Stimulated activated CD4-positive, alpha-beta T cell treated with anti-CD3 and anti-CD28 coated beads, TNF-alpha, amount 100 ng/mL, for 48 hours (primary cell): ENCODE measurements at regions not wholly inside any gene's neighbourhood (a gene's known extent, or its start where the extent isn't known, plus 50 kb on each side); places are given as distances from the start of the nearest gene placed in this dataset.

Experiments
- DNase-seq, 3 donors: peaks; one replicate each; pipeline ENCODE4 v3.0.0-alpha.2; 2020; ENCODE audit warnings: low read depth in 3 of 3

DNA sequence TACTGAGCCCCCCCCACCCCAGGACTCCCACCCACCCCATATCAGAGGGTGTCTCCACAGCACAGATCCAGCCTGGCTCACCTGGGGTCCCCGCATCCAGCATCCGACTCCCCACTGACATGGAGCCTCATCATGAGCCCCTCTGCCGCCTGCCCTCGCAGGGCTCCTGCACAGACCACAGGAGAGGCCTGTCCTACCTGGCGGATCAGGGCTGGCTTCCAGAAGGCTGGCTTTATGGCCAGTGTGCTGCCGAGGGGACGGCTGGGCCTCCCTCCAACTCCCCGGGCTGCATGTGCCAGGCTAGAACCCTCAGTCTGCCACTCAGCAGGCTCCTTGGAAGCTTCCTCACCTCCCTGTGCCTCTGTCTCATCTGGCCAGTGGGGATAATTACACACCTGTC is 119.0 kb downstream of the RFLNA start:
- DNase-seq = no peak

DNA sequence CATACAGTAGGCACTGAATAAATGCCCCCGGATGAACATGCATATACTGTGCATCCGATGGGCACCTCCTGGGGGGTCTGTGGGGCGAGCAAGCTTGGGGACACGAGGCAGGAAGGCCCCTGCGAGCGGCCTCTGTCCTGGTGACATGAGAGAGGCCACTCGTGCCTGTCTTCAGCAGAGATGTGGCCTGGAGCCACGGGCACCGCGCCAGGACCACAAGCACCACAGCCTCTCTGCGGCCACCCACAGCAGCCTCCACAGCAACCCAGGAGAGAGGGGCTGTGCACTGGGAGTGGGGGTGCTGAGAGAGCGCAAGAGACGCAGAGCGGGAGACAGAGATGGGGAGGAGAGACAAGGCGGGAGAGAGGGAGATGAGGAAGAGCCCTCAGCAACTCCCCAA is 118.5 kb downstream of the RFLNA start:
- no peak for DNase-seq

DNA sequence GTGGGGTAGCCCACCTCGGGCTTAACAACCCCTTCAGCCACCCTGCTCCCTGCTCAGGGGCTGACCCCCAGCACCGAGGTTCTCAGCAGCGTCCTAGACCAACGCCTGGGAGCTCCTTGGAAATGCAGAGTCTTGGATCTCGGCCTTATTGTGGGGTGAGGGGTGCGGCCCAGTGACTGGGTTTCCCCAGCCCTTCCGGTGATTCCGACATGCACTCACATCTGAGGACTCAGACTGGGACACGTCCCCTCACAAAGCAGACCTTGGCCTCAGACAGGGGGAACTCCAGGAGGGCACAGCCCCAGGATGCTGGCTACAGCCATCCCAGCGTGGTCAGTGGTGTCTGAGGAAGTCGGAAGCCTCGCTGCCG is 117.7 kb downstream of the RFLNA start:
- DNase-seq = no peak

DNA sequence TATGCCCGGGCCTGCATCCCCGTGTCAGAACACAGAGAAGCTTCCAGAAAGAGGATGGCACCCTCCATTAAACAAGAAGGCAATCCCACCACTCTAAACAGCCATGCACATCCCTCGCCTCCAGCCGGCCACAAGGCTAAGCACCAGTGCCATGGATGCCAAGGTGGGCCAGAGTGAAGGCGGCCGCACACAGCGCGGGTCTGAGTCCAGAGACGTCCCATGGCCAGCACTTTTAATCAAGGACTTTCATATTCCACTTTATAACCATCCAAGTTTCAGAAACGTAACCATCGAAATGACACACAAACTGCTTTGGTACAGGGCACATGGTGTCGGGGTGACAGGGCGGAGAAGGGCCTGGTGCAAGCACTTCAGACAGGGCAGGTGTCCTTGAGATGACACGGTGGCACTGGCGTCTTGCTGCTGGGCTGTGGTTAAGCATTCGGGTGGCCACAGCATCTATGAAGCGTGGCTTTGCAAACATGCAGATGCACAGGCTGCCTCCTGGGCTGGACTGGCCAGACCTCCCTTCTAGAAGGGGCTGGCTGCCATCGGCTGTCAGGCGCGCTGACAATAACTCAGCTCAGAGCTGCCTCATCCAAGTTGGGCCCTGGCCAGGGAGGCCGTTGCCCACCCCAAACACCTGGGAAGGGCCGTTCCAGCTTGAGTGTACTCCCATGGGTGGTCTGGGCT is 117.2 kb downstream of the RFLNA start:
- no peak for DNase-seq

DNA sequence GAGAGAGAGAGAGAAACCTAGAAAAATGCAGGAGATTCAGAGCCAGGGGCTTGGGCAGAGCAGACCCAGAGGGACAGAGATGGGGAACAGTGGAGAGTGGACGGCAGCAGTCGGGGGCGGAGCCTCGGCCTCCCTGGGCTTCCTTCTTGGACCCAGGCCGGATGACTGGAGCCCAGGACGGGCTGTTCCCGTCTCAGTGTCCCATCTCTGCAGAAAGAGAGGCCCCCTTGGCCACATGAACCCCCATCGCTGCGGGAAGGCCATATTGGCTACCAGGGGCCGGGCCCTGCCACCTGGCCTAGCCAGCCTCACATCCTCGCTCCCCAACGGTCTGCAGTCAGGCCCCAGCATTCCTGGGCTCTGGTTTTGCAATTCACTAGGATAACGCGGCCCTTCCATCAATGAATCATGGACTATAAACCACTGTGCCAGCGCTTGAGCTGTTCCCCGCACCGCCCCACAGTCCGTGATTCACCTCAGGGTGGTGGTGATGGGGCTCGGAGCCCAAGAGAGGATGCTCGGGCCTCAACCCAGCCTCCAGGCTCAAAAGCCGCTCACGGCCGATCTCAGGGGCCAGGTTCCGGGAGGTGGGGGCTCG is 116.5 kb downstream of the RFLNA start:
- DNase-seq = no peak

DNA sequence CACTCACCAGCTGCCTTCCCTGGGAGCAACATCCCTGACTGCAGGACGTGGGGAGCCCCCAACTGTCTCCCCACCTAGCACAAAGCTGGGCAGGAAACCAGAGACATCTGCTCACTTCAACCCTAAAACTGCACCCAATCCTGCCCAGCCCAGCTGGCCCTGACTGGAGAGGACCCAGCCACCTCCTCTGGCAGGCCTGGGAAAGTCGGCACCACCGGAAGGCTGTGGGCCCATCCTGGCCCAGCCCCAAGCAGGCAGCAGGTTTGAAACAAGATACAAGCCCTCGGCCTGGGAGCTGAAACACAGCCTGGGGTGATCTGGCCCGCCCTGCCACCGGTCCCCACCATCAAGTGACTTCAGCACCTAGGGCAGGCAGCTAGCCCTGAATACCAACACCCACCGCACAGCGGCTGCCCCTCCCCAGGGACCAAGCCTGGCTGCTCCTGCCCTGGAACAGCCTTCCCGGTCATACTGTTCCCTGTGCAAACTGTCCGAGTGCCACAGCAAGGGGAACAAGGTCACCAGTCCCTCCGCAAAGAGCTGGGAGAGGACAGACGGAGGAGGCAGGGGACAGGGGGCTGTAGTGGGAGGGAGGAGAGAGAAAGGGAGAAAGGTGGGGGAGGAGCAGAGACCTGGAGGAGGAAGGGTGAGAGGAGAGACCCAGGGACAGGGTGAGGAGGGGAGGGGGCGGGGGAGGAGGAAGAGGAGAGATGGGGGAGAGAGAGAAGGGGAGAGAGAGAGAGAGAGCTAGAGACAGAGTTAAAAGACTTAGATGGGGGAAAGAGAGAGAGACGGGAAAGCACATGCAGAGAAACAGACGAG is 115.7 kb downstream of the RFLNA start:
- DNase-seq = no peak

DNA sequence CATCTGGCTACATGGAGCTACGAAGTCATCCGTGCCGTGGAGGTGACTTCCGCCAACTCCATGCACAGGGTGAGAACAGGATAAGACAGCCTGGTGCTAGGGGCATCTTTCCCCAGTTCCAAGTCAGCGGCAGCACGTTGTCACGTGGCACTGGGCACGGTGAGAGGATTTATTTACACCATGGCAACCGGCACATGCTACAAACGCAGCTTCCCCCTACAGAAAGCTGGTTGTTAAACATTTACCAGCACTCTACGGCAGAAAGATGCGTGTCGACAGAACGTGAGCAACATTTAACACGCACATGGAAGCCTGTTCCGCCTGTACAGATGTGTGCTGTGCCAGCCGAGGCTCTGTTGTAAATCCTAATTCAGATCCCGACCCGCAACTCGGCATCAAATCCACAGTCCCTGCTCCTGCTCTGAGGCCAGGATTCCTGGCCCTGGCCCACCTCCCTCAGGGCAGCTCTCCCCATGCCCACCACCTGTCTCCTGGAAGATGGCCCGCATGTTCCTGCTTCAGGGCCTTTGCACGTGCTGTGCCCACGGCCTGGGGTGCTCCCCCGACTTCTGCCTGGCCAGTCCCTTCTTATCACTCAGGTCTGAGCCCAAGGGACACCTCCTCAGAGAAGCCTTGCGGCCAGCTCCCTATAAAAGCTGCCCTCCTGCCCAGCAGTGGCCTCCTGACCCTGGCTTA is 114.1 kb downstream of the RFLNA start:
- no peak for DNase-seq

DNA sequence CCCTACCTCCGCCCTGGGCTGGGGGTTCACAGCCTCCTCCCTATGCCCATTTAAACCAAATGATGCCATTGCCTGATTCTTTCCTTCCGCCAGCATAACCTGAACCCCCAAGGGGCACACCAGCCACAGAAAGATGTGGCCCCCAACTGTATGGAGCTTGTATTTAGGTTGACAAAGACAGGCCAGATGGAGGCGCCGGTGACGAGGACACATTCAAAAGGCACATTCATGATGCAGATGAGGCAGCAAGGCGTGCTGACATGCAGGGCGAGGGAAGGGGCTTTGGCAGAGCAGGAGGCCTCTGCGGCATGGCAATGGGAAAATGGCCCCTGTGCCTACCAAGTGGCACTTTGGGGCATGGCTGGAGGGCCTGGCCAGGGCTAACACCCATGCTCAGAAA is 112.2 kb downstream of the RFLNA start:
- DNase-seq = no peak

DNA sequence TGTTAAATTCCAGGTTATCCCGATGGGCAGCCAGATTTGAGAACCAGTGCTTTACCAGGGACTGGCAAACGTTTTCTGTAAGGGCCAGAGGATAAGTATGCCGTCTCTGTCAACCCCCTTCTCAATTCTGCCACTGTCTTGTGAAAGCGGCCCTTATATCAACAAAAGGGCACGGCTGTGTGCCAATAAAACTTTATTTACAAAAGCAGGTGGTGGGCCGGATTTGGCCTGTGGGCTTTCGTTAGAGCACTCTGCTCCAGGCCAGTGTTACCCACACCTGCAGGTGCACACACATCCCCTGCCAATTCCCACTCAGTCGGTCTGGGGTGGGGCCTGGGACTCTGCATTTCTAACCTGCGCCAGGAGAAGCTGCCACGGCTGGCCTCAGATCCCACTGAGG is 111.2 kb downstream of the RFLNA start:
- DNase-seq = no peak

DNA sequence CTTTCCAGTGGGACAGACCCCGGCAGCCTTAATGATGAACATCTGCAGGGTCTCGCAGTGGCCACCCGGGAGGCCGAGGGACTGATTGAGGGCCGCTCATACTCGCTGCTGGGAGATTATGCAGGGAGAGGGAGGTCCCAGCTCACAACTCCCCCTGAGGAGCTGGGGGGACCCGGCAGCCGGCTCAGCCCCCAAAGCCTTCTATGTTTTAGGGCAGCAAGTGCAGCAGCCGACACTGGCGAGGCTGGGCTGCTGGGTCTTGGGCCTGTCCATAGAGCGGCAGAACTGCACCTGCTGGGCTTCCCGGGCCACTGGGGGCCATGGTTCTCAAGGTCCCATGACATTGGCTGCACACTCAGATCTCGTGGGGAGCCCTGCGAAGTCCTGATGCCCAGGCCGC is 110.7 kb downstream of the RFLNA start:
- DNase-seq = no peak

DNA sequence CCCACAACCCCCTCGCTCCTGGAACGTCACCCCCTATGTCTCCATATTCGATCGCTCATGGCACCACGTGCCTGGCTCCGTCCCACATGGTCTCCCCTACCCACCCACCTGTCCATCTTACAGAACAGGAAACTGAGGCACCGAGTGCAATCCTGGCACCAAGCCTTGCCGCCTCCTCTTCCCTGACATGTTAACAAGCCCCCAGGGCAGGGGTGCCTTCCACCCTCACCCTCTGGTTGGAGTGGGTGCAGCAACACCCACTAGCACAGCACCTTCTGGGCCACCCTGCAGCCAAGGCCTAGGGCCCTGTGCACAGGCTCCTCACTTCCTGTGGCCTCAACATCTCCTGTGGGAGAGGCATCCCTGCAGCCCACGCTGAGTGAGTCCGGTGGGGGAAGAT is 110.3 kb downstream of the RFLNA start:
- no peak for DNase-seq

DNA sequence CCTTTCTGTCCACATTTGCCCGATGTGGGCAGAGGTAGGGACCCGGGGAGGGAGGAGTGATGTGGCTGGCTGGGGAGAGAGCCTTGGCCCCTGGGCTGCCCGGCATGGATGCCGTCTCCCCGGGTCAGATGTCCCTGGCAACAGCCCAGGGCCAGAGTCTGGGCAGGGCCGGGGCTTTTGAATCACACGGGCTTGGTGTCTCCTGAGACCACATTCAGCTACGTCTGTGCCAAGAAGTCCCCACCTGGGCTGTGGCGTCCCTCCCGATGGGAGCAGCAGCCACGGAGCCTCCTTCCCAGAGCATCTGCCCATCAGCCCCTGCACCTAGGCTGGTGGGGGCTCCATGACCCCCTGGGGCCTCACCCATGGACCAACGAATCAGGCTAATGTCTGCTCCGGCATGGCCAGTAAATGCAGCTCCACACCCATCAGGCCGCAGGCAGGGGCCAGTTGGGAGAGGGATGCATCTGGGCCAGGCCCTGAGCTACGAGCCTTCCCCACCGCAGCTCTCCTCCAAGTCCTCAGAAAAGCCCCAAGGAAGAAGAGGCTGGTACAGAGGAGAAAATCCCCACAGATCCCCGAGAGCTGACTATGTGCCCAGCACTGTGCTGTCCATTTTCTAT is 109.4 kb downstream of the RFLNA start:
- no peak for DNase-seq

DNA sequence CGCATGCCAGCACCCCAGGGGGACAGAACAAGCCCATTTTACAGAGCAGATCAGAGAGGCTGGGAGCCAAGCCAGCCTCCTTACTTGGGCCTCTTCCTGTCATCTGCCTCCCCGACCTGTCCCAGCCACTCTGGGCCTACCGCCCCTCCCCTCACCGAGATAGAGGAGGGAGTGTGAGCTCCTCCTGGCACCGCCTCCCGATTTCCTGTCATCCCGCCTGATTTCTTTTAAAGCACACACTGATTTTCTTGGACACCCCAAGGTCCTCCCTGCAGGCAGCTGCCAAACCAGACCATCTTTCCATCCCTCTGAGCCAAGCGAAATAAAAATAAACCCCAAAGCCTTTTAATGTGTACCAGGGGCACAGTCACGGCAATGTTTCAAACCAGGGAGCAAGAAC is 108.4 kb downstream of the RFLNA start:
- DNase-seq = no peak

DNA sequence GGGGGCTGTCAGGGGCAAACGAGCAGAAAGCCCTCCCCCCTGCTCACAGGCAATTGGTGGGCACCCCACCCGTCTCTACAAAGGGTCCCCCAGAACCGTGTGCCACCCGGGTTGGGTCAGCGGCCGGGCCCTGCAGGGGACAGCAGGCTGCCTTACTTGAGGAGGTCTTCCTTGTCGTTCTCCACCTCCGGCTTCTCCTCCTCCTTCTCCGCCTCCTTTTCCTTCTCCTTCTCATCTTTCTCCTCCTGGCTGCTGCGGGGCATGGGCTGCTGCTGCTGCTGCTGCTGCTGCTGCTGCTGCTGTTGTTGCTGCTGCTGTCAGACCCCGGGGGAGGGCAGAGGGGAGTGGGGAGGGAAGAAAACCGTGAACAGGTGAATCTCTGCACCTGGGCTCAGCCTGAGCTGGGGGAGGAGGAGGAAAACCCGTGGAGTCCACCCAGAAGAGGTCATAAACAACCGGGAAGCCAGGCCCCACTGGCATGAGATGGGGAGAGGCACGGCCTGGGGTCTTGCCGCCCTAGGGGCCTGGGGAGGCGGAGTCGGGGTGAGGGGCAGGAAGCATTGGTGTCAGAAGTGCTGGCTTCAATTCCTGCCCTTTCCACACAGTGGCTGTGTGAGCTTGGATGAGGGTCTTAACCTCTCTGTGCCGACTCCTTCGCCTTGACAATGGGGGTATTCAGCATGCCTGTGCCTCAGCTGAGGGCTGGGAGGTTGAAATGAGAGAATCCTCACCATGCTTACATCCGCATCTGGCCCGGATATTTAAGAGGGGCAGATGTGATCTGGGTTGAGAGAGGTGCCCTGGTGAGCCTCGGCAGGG is 107.6 kb downstream of the RFLNA start:
- DNase-seq = no peak

DNA sequence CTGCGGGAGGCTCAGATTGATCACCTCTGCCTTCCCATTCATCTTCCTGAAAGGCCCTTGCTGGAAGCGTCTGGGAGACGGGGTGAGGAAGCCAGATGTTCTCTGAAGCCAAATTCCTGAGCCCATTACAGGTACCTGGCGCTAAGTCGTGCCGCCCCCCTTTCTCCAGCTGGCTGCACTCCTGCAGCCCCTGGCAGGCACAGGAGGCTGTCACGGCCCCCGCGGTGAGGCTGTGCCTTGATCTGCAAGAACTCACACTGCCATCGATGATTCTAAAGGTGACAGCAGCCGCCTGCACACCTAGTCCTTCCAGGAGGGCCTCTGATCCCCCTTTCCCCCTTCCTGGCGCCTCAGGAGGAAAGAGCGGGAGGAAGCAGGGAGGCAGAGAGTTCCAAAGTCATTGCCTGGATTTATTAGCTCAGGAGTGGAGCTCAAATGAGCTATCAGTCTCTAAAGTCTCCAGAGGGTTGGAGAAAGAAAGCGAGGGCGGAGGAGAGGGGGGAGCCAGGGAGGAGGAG is 106.9 kb downstream of the RFLNA start:
- no peak for DNase-seq

DNA sequence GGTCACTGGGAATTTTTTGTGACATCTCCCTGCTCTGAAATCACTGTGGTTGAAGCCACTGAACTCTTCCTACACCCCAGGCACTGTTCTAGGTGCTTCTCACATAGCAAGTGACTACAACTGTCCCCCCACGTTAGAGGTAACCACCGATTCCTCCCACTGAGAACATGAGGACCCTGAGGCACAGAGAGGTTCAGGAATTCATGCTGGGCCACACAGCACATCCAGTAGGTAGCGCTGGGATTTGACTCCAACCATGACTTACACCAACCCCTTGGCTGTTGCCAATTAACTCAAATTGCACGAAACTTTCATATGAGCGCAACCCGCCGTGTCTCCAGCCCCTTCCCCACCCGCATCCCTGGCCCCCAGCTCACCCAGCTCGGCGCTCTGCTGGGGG is 105.2 kb downstream of the RFLNA start:
- DNase-seq = no peak

DNA sequence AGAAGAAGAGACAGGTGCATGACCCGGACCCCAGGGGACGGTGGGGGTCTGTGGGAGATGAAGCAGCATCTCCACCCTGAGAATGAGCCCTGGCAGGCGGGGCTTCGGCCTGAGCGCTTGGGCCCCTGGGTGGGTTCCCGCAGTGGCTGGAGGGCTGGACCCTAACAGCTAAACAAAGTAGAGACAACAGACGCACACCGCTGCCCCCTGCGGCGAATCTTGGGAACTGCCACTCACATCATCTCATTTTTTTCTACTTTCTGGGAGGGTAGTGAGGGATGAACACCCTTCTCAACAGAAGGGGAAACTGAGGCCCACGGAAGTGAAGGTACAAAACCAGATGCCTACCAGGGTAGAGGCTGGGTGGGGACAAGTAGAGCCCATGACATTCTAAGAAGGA is 104.7 kb downstream of the RFLNA start:
- DNase-seq = no peak

DNA sequence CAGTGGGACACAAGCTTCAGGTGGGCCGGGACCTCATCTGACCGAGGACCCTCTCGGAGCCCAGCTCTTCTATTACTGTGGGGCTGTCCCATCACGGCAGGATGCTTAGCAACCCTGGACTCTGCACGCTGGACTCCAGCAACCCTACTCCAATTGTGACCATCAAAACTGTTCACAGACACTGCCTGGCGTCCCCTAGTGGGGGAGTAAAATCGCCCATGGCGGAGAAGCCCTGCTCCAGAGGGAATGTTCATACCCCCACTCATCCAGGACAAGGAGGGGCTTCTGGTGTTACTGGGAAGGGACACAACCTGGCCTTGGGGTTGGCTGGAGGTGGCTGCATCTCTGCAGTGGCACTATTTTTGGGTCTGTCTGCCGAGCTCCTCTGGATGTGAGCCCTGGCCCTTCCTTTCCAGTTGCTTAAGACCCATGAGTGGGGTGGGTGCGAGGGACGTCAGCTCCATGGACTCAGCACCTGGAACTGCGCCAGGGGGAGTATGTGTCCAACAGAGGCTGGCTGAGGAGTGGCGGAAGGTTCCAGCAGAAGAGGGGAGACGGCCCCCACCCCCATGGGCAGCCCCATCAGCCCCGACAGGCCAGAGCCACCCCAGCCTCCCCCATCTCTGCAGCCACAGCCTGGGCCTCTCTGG is 103.8 kb downstream of the RFLNA start:
- DNase-seq = no peak

DNA sequence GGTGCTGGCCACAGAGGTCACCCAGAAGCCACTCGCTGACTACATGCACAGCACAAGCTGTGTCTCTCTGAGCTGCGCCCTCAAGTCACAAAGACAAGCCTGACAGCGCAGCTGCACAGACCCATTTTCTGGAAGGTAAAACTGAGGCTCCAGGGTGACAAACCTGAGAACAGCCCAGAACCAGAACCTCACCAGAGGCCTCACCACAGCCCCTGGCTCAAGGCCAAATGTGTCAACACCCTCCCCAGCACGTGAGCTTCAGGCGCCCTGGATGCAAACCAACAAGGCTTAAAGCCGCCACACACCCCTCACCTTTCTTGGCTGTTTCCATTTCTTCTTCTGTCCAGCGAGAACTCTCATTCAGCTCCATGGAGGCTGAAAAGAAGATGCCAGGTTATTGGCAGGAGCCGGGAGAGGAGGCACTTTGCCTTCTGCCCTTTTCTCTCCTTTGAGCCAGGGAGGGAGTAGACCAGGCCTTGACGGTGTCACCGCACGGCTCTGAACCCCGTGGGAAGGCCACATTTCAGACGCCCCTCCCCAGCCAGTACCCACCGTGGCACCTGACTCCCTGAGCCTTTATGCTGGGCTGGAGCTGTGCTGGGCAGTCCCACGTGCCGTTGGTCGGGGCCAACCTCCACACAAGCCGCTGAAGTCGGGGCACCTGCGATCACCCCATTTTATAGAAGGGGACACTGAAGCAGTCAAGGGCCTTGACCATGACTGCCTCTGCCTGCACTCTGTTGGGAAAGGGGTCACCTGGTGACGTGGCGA is 103.1 kb downstream of the RFLNA start:
- DNase-seq = no peak

DNA sequence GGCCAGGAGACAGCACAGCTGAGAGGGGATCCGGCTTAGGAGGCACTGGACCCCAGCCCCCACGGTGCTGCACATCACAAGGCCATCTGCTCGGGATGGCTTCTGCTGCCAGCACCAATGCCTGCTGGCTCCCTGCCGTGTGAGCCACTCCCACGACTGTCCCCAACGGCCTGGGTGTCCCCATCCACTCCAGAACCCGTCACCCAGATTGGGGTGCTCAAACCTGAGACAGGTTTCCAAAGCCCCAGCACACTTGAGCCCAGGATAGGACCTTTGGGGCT is 102.4 kb downstream of the RFLNA start:
- DNase-seq = no peak
